Right lobe of liver (tissue), 6 donors: ENCODE measurements at regions not wholly inside any gene's neighbourhood (a gene's known extent, or its start where the extent isn't known, plus 50 kb on each side); places are given as distances from the start of the nearest gene placed in this dataset.

Experiments used
- ATAC-seq, 4 donors: fragments of 200-7000 bp; cut with Tn5 transposase; one replicate each; pipeline ENCODE4 v1.9.1; 2020; ENCODE audit warnings: mild to moderate bottlenecking in 4 of 4, moderate library complexity in 4 of 4
- DNase-seq, 3 donors: peaks; one replicate each; pipeline ENCODE4 v3.0.0-alpha.2; 2020
- H3K27ac ChIP-seq, 3 donors: fragments of 200-600 bp; one replicate each; pipeline ENCODE4 v1.8.0; 2022
- H3K27me3 ChIP-seq, 2 donors: fragments of 200-600 bp; one replicate each; pipeline ENCODE4 v1.8.0; 2022
- H3K36me3 ChIP-seq, 4 donors: fragments of 200-600 bp; sonication (generic) in 1 of 4; one replicate each; pipeline versions ENCODE4 v1.5.1 to v1.8.0; 2017 to 2022; ENCODE audit warnings: control low read depth in 1 of 4
- H3K4me1 ChIP-seq, 4 donors: fragments of 200-600 bp; sonication (generic) in 1 of 4; one replicate each; pipeline versions ENCODE4 v1.5.1 to v1.8.0; 2017 to 2022; ENCODE audit warnings: control low read depth in 1 of 4
- H3K4me3 ChIP-seq, 3 donors: fragments of 200-600 bp; one replicate each; pipeline ENCODE4 v1.8.0; 2022
- H3K9me3 ChIP-seq, 4 donors: fragments of 200-600 bp; sonication (generic) in 1 of 4; one replicate each; pipeline versions ENCODE4 v1.5.1 to v1.8.0; 2017 to 2022; ENCODE audit warnings: control low read depth in 1 of 4
- CTCF ChIP-seq, 4 donors: fragments of 200-600 bp in 3 of 4; fragments of 450-650 bp in 1 of 4; IDR thresholded peaks; one replicate each; pipeline versions ENCODE4 v1.5.1 to v1.8.0; 2016 to 2022; ENCODE audit warnings: antibody characterized with exemption in 4 of 4, mild to moderate bottlenecking in 2 of 4
- POLR2A ChIP-seq: fragments of 450-650 bp; IDR thresholded peaks from one replicate; pipeline ENCODE4 v1.6.1; 2017; ENCODE audit warnings: antibody characterized with exemption, mild to moderate bottlenecking
- WGBS: methylation state at CpG from one replicate; pipeline ENCODE4 v1.1.6; 2018; ENCODE audit warnings: low coverage, low lambda C conversion rate; ENCODE audit not compliant: insufficient coverage; ENCODE audit errors: missing lambda C conversion rate; 5-methylcytosine and 5-hydroxymethylcytosine counted together
- intact Hi-C, 2 donors: fragments of 100-400 bp; cut with DNase I; formaldehyde crosslinking; loops; one replicate each; pipeline versions ENCODE4 v1.11.2 to v1.14.1; 2022
- donor health status: DM: no; HTN: yes; CAD: no.
- donor health status: DM: no; HTN: no; CAD: no.
- donor health status: DM: no; HTN: no; CAD: no.
- donor health status: DM: no; HTN: yes; CAD: no.
- donor health status: DM: no; HTN: yes; CAD: no.

- ATAC-seq (peak; percentile 37 to 65 (median 50)), DNase-seq (no peak)
- H3K27me3 ChIP-seq = no peaks in the 10 kb centered on the region
- H3K27ac ChIP-seq = peak overlapping the region in 1 of 3 donors; percentile 8
- TF ChIP-seq CTCF (IDR thresholded peaks at IDR 0.05) = no peak
- no peak for TF ChIP-seq POLR2A
- no peaks in the 10 kb centered on the region for H3K9me3 ChIP-seq
- intact Hi-C loops = no loop called here
- no peak overlapping the region for H3K4me3 ChIP-seq
- 21% methylated on average over 3 of the region's 3 CpGs for WGBS
- no peaks in the 10 kb centered on the region for H3K36me3 ChIP-seq
- no peaks in the 10 kb centered on the region for H3K4me1 ChIP-seq
These were observed 88.2 kb upstream of the USP9X start for GRCh38 chrX:40996886-40997530.

- H3K4me1 ChIP-seq = peaks cover 0 to 9% (median 0%) of the 10 kb centered on the region in 4 donors
- DNase-seq (peak in 1 of 3 donors; percentile 48), ATAC-seq (peak in 2 of 4 donors; percentile 20 to 25)
- intact Hi-C loops = no loop called here
- WGBS = 61% methylated on average over 4 of the region's 5 CpGs
- H3K4me3 ChIP-seq = no peak overlapping the region
- no peaks in the 10 kb centered on the region for H3K36me3 ChIP-seq
- TF ChIP-seq CTCF (IDR thresholded peaks at IDR 0.05) = no peak
- no peak for TF ChIP-seq POLR2A
- no peak overlapping the region for H3K27ac ChIP-seq
- no peaks in the 10 kb centered on the region for H3K9me3 ChIP-seq
- H3K27me3 ChIP-seq = no peaks in the 10 kb centered on the region
These were observed 87.1 kb upstream of the USP9X start for GRCh38 chrX:40998123-40998522.

GRCh38 chrX:41001327-41001726 lies 83.9 kb upstream of the USP9X start:
- Histone ChIP-seq H3K27me3 (no peaks in the 10 kb centered on the region), H3K27ac (peak overlapping the region in 2 of 3 donors; percentile 72 to 75), H3K4me1 (peaks cover 0 to 10% (median 3%) of the 10 kb centered on the region in 4 donors), H3K36me3 (no peaks in the 10 kb centered on the region), H3K9me3 (no peaks in the 10 kb centered on the region), H3K4me3 (no peak overlapping the region)
- DNase-seq (peak in 2 of 3 donors; percentile 75 to 77), ATAC-seq (peak; percentile 68 to 88 (median 82))
- intact Hi-C loops = no loop called here
- TF ChIP-seq CTCF (IDR thresholded peaks at IDR 0.05) (peak in 1 of 4 donors; percentile 22), POLR2A (no peak)

GRCh38 chrX:41002026-41002425 lies 83.2 kb upstream of the USP9X start:
- H3K27ac ChIP-seq = peak overlapping the region; percentile 17 to 75 (median 72)
- H3K36me3 ChIP-seq = no peaks in the 10 kb centered on the region
- no peaks in the 10 kb centered on the region for H3K27me3 ChIP-seq
- ATAC-seq (peak; percentile 69 to 84 (median 71)), DNase-seq (peak in 1 of 3 donors; percentile 67)
- intact Hi-C loops = no loop called here
- TF ChIP-seq CTCF (IDR thresholded peaks at IDR 0.05) (no peak), POLR2A (peak; percentile 19)
- peaks cover 0 to 10% (median 3%) of the 10 kb centered on the region in 4 donors for H3K4me1 ChIP-seq
- no peaks in the 10 kb centered on the region for H3K9me3 ChIP-seq
- no peak overlapping the region for H3K4me3 ChIP-seq
- 11% methylated on average over 1 of the region's 6 CpGs for WGBS
